Keratinocyte (primary cell): ENCODE measurements at regions not wholly inside any gene's neighbourhood (a gene's known extent, or its start where the extent isn't known, plus 50 kb on each side); places are given as distances from the start of the nearest gene placed in this dataset.

Experiments used
- CTCF ChIP-seq, 3 experiments: IDR thresholded peaks in 1 of 3; conservative IDR thresholded peaks in 1 of 3; optimal IDR thresholded peaks in 1 of 3; 2 replicates in 2 of 3; 3 replicates in 1 of 3; pipeline versions ENCODE3 to v1.5.1; 2011; ENCODE audit warnings: low read length in 3 of 3, mild to moderate bottlenecking in 3 of 3, moderate library complexity in 2 of 3, control low read depth in 1 of 3, inconsistent platforms in 1 of 3; ENCODE audit not compliant: insufficient read depth in 2 of 3; ENCODE audit errors: extremely low read depth in 1 of 3
- EZH2 ChIP-seq: IDR thresholded peaks from one replicate; pipeline ENCODE4 v1.6.1; 2012; ENCODE audit warnings: inconsistent platforms, mild to moderate bottlenecking, low read length, moderate library complexity

GRCh38 chr6:1023229-1023628, 288.7 kb upstream of the FOXQ1 start:
- TF ChIP-seq CTCF (optimal IDR thresholded peaks at IDR 0.05 in 1 of 3, IDR thresholded peaks at IDR 0.05 in 1 of 3, conservative IDR thresholded peaks at IDR 0.05 in 1 of 3; ENCODE audit: extremely low read depth in 1 of 3, insufficient read depth in 2 of 3, low read length in 3 of 3) (no peak), EZH2 (no peak)
